GM19238 (cell line): ENCODE measurements at regions not wholly inside any gene's neighbourhood (a gene's known extent, or its start where the extent isn't known, plus 50 kb on each side); places are given as distances from the start of the nearest gene placed in this dataset.

Experiments used
- DNase-seq: peaks from one replicate; pipeline ENCODE4 v3.0.0; 2011; ENCODE audit warnings: low spot score; ENCODE audit not compliant: insufficient read length

- DNase-seq, result no peak
Measured at GRCh38 chr11:131297441-131297840, 73.0 kb upstream of the NTM start.

- DNase-seq, result no peak
Measured at GRCh38 chr11:131299598-131300438, 70.6 kb upstream of the NTM start.

- DNase-seq, result no peak
Measured at GRCh38 chr11:131300439-131300717, 70.0 kb upstream of the NTM start.

GRCh38 chr11:131301306-131301705, 69.1 kb upstream of the NTM start:
- DNase-seq, result no peak

DNA sequence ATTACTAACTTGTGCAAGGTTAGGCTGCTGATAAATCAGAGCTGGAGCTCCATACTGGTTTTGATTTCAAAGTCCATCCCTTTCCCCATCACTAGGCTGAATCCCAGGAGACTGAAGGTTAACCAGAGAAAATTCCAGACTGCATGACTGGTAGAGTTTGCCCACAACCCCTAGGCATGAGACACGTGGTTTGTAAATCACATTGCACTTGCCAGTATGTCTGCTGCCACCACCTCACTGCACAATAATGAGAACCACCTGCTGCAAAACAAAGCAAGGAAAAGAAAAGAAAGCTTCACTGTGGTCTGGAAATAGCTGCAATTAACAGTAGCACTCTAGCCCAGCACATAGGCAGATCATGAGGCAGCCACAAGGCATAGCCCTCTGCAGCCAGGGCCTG, 67.6 kb upstream of the NTM start:
- DNase-seq, result no peak

DNA sequence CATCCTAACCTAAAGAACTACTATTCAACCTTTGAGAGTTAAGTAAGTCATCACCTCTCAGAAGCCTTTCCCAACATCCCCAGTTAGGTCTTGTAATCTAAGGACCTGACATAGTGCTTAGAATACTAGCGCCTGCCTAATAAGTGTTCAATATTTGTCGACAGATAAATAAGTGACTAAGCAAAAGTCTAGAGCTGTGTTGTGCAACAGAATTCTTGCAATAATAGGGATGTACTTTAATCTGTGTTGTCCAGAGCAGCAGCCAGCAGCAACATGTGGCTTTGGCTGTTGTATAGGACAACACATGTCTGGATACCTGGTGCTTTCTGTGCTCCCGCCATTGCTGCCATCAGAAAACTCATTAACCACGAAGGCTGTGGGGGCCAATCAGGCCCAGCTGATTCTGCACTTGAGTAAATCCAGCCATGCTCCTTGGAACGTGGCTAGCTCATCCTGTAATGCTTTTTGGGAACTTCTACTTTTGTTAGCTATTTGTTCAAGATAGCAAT, 66.8 kb upstream of the NTM start:
- DNase-seq, result no peak

DNA sequence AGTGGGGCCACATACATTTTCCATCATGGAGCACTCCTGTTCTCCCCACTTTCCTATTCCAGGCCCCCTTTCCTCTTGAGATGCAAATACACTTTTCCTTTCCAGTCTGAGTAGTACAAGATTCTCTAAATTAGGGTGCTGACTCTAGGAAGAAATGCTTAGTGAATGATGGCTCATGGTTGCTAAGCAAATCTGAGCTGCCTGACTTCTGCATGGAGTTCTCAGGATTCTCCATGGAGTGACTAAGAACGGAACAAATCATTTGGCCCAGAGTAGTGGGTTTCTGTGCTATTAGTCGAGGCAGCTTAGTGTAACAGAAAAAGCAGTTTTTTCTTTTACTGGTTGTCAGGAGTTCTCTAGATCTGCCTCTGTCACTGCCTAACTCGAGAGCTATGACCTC, 65.4 kb upstream of the NTM start:
- no peak for DNase-seq

DNA sequence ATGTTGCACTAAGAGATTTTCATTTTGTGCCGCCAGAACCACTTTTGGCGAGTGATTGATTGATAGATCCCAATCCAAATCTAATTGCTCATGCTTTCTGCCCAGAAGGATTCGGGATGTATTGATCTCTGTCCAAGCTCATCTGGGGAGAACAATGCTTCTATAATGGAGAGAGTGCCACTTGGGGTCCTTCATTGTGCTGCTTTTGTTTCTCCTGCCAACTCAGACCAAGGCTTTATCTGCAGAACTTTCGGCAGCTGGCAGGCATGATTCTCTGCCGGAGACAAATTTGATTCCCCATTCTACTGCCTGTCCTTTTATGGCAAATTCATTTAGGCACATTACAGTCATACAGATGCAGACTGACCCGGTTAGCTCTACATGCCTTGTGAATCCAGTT, 62.9 kb upstream of the NTM start:
- no peak for DNase-seq

GRCh38 chr11:131309776-131310175, 60.6 kb upstream of the NTM start:
- DNase-seq, result no peak

- DNase-seq, result no peak
Measured at GRCh38 chr11:131311776-131312514, 58.5 kb upstream of the NTM start.
